H1 (cell line): ENCODE measurements at regions not wholly inside any gene's neighbourhood (a gene's known extent, or its start where the extent isn't known, plus 50 kb on each side); places are given as distances from the start of the nearest gene placed in this dataset.

Experiments
- CTCF ChIA-PET: fragments of 300-600 bp; sonication (Branson Sonifier 250); formaldehyde crosslinking; loops from one replicate; lab custom pipeline; 2021; ENCODE audit not compliant: partially characterized antibody; lab: Charles Lee
- POLR2A ChIA-PET: fragments of 300-600 bp; sonication (Branson Sonifier 250); formaldehyde crosslinking; loops from one replicate; lab custom pipeline; 2021; ENCODE audit warnings: inconsistent platforms; ENCODE audit not compliant: partially characterized antibody; lab: Charles Lee
- DNase-seq, 2 experiments: peaks; one replicate each; pipeline versions ENCODE4 v3.0.0 to v3.0.0-alpha.2; 2010 to 2022; ENCODE audit warnings: low spot score in 2 of 2, low read depth in 1 of 2, mixed read lengths in 1 of 2
- FAIRE-seq: peaks from 2 replicates; lab custom pipeline; 2011; peaks lifted over from hg19 to GRCh38; lab: Jason Lieb, UNC
- H2AFZ ChIP-seq: 2 replicates; pipeline ENCODE4 v1.8.1; 2012; ENCODE audit warnings: low read length, inconsistent platforms
- H2AK5ac ChIP-seq: 2 replicates; pipeline ENCODE4 v1.6.1; 2013; ENCODE audit warnings: low read depth, low read length
- H2BK120ac ChIP-seq: replicated peaks from 2 replicates; pipeline ENCODE3; 2013; ENCODE audit warnings: low read depth, low read length, inconsistent platforms
- H2BK12ac ChIP-seq: 2 replicates; pipeline ENCODE4 v1.6.1; 2013; ENCODE audit warnings: low read depth, low read length
- H2BK15ac ChIP-seq: 2 replicates; pipeline ENCODE4 v1.6.1; 2013; ENCODE audit warnings: low read length
- H2BK20ac ChIP-seq: 2 replicates; pipeline ENCODE4 v1.6.1; 2013; ENCODE audit warnings: low read length
- H2BK5ac ChIP-seq: 2 replicates; pipeline ENCODE4 v1.6.1; 2013; ENCODE audit warnings: low read depth, low read length
- H3K14ac ChIP-seq: 2 replicates; pipeline ENCODE4 v1.6.1; 2013; ENCODE audit warnings: inconsistent platforms; ENCODE audit not compliant: insufficient read length
- H3K18ac ChIP-seq: 2 replicates; pipeline ENCODE4 v1.6.1; 2013; ENCODE audit warnings: low read length; ENCODE audit errors: extremely low read depth
- H3K23ac ChIP-seq: 2 replicates; pipeline ENCODE4 v1.6.1; 2013; ENCODE audit warnings: inconsistent platforms; ENCODE audit not compliant: insufficient read length
- H3K23me2 ChIP-seq: 2 replicates; pipeline ENCODE4 v1.6.1; 2013; ENCODE audit warnings: low read depth, low read length
- H3K27ac ChIP-seq: 2 replicates; pipeline ENCODE4 v1.6.1; 2011; ENCODE audit warnings: low read depth, low read length, inconsistent platforms
- H3K27me3 ChIP-seq, 4 experiments: replicated peaks in 1 of 4; 1 replicate in 1 of 4; 2 replicates in 3 of 4; pipeline versions ENCODE4 v1.6.1 to v1.8.1; 2011 to 2013; ENCODE audit warnings: low read length in 3 of 4, mild to moderate bottlenecking in 3 of 4, inconsistent platforms in 2 of 4, mixed read lengths in 2 of 4, moderate library complexity in 1 of 4; ENCODE audit not compliant: control insufficient read depth in 3 of 4, insufficient read depth in 3 of 4; ENCODE audit errors: extremely low read depth in 1 of 4
- H3K36me3 ChIP-seq, 4 experiments: 2 replicates each; pipeline versions ENCODE4 v1.6.1 to v1.8.1; 2011 to 2013; ENCODE audit warnings: mild to moderate bottlenecking in 4 of 4, low read length in 3 of 4, moderate library complexity in 2 of 4, control low read depth in 1 of 4, inconsistent platforms in 1 of 4; ENCODE audit not compliant: insufficient read depth in 4 of 4, control insufficient read depth in 2 of 4
- H3K4ac ChIP-seq: replicated peaks from 2 replicates; pipeline ENCODE3; 2013; ENCODE audit warnings: low read length, low read depth, mixed read lengths, inconsistent platforms; ENCODE audit not compliant: insufficient read length
- H3K4me1 ChIP-seq, 4 experiments: replicated peaks in 1 of 4; 1 replicate in 1 of 4; 2 replicates in 3 of 4; pipeline versions ENCODE4 v1.6.1 to v1.8.1; 2011 to 2013; ENCODE audit warnings: low read length in 3 of 4, inconsistent platforms in 2 of 4, mixed read lengths in 1 of 4; ENCODE audit not compliant: insufficient read depth in 4 of 4, control insufficient read depth in 3 of 4
- H3K4me2 ChIP-seq, 2 experiments: 2 replicates each; pipeline versions ENCODE4 v1.6.1 to v1.8.1; 2011 to 2013; ENCODE audit warnings: low read depth in 2 of 2, low read length in 2 of 2, control low read depth in 1 of 2, inconsistent platforms in 1 of 2, mild to moderate bottlenecking in 1 of 2; ENCODE audit not compliant: insufficient read depth in 1 of 2
- H3K4me3 ChIP-seq, 4 experiments: fragments of 200-600, 300-600 bp in 1 of 4; sonication (generic), shearing (Covaris generic), sonication (Bioruptor Twin) in 1 of 4; 2 replicates each; pipeline versions ENCODE4 v1.5.1 to v1.8.1; 2011 to 2016; ENCODE audit warnings: low read length in 4 of 4, low read depth in 3 of 4, control low read depth in 2 of 4, inconsistent platforms in 2 of 4, mild to moderate bottlenecking in 2 of 4, mixed read lengths in 1 of 4, moderate library complexity in 1 of 4; ENCODE audit not compliant: insufficient read depth in 2 of 4; ENCODE audit errors: extremely low read depth in 1 of 4
- H3K56ac ChIP-seq: replicated peaks from 2 replicates; pipeline ENCODE3; 2013; ENCODE audit warnings: low read depth, mild to moderate bottlenecking, mixed read lengths, low read length, inconsistent platforms; ENCODE audit not compliant: insufficient read length
- H3K79me1 ChIP-seq: 2 replicates; pipeline ENCODE4 v1.6.1; 2013; ENCODE audit warnings: low read depth, low read length, control low read depth
- H3K79me2 ChIP-seq, 2 experiments: 2 replicates each; pipeline versions ENCODE4 v1.6.1 to v1.8.1; 2012 to 2013; ENCODE audit warnings: low read length in 2 of 2, mild to moderate bottlenecking in 2 of 2, inconsistent platforms in 1 of 2; ENCODE audit not compliant: insufficient read depth in 2 of 2, control insufficient read depth in 1 of 2
- H3K9ac ChIP-seq, 4 experiments: replicated peaks in 1 of 4; 1 replicate in 1 of 4; 2 replicates in 3 of 4; pipeline versions ENCODE4 v1.6.1 to v1.8.1; 2011 to 2013; ENCODE audit warnings: low read depth in 3 of 4, low read length in 3 of 4, control low read depth in 2 of 4, mild to moderate bottlenecking in 2 of 4, moderate library complexity in 2 of 4, inconsistent platforms in 1 of 4; ENCODE audit errors: extremely low read depth in 1 of 4
- H3K9me3 ChIP-seq, 2 experiments: 2 replicates each; pipeline versions ENCODE4 v1.6.1 to v1.8.1; 2012 to 2013; ENCODE audit warnings: mild to moderate bottlenecking in 2 of 2, moderate library complexity in 2 of 2, control low read depth in 1 of 2, inconsistent platforms in 1 of 2, low read depth in 1 of 2, low read length in 1 of 2, mixed read lengths in 1 of 2; ENCODE audit not compliant: insufficient read depth in 2 of 2
- H4K20me1 ChIP-seq, 2 experiments: replicated peaks in 1 of 2; 2 replicates each; pipeline versions ENCODE3 to v1.8.1; 2011 to 2013; ENCODE audit warnings: inconsistent platforms in 2 of 2, low read length in 2 of 2, mild to moderate bottlenecking in 1 of 2; ENCODE audit not compliant: insufficient read depth in 2 of 2, control insufficient read depth in 1 of 2
- H4K5ac ChIP-seq: 2 replicates; pipeline ENCODE4 v1.6.1; 2013; ENCODE audit warnings: low read length, low read depth, mixed read lengths, inconsistent platforms; ENCODE audit not compliant: insufficient read length
- H4K8ac ChIP-seq: 2 replicates; pipeline ENCODE4 v1.8.0; 2013; ENCODE audit warnings: mild to moderate bottlenecking, moderate library complexity, low read length, inconsistent platforms; ENCODE audit not compliant: insufficient read depth; ENCODE audit errors: extremely low read depth
- H4K91ac ChIP-seq: replicated peaks from 2 replicates; pipeline ENCODE3; 2013; ENCODE audit warnings: low read length, mixed read lengths, inconsistent platforms; ENCODE audit not compliant: insufficient read length
- ASH2L ChIP-seq: fragments of 200-600, 300-600 bp; sonication (generic); IDR thresholded peaks from one replicate; pipeline ENCODE4 v1.7.1; 2017; ENCODE audit warnings: low read length
- BACH1 ChIP-seq: IDR thresholded peaks from 2 replicates; pipeline ENCODE4 v1.6.1; 2012; ENCODE audit warnings: low read length, improper control_type of control experiment
- NANOG ChIP-seq: IDR thresholded peaks from 2 replicates; pipeline ENCODE4 v1.6.1; 2011; ENCODE audit warnings: low read length, low read depth, mild to moderate bottlenecking, inconsistent platforms; ENCODE audit not compliant: insufficient read depth, poor library complexity, severe bottlenecking
- POU5F1 ChIP-seq: IDR thresholded peaks from 2 replicates; pipeline ENCODE4 v1.6.1; 2011; ENCODE audit warnings: low read depth, mild to moderate bottlenecking, low read length, moderate library complexity
- WGBS, 2 experiments: shearing (Covaris generic) in 1 of 2; methylation state at CpG; one replicate each; pipeline versions ENCODE4 v1.1.6 to v1.1.7; 2013 to 2015; ENCODE audit warnings: low lambda C conversion rate in 2 of 2, mixed read lengths in 2 of 2, inconsistent platforms in 1 of 2, low coverage in 1 of 2, missing lambda C conversion rate in 1 of 2; ENCODE audit not compliant: insufficient replicate concordance in 2 of 2, insufficient coverage in 1 of 2, insufficient read length in 1 of 2; ENCODE audit errors: extremely low coverage in 1 of 2, missing lambda C conversion rate in 1 of 2; 5-methylcytosine and 5-hydroxymethylcytosine counted together
- TF ChIP-seq, protein P1 (sequence below): IDR thresholded peaks from 2 replicates; pipeline ENCODE4 v1.6.1; 2012; ENCODE audit warnings: inconsistent platforms

DNA sequence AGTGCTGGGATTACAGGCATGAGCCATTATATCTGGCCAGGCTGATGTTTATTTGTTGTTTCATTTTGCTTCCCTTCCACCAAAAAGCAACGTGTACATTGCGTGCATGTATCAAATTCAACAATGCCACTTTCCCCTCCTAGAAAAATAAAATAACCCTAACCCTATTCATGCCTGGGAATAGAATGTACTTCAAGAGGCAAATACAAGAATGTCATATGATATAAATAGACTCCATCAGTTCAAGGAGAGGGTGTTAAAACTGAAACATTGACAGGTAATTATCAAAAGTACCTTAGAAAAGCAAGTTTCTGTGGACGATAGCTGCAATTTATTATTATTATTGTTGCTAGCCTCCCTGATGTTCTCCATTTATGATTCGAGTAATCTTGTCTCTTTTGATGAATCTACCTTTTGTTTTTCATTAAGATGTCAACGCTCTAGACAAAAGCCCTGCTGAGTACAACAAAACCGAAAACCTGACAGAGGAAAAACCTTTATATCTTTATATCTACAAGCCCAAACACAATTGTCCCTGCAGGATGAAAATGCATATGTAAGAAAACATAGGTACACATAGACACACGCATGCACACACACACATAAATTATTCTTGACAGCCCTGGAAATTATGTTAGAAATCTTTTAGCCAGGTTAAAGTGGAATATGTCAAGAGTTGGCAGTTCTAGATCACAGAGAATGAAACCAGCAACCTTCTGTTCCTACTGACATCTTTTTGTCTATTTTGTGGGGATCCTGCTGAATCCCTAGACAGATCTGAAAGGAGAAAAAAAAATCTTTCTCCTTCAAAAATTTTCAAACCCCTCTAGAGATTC, 98.9 kb downstream of the BTG1 start:
- Histone ChIP-seq H2AK5ac (no peak overlapping the region), H2BK12ac (no peak overlapping the region), H3K36me3 (no peaks in the 10 kb centered on the region), H4K8ac (no peak overlapping the region), H3K4ac (no peak overlapping the region), H2AFZ (no peak overlapping the region), H3K79me2 (no peaks in the 10 kb centered on the region), H4K20me1 (no peaks in the 10 kb centered on the region), H3K23ac (no peak overlapping the region), H3K9me3 (0 out of 4 replicates have a peak, but pooled peaks cover 0 to 2% of the 10 kb centered on the region in 2 experiments), H3K4me3 (no peak overlapping the region), H3K18ac (no peak overlapping the region), H3K56ac (no peak overlapping the region), H3K14ac (no peak overlapping the region), H2BK5ac (no peak overlapping the region), H4K5ac (no peak overlapping the region), H3K79me1 (no peaks in the 10 kb centered on the region), H3K27ac (no peak overlapping the region), H2BK120ac (no peak overlapping the region), H2BK20ac (no peak overlapping the region), H3K4me1 (no peaks in the 10 kb centered on the region), H2BK15ac (no peak overlapping the region), H4K91ac (no peak overlapping the region), H3K27me3 (no peaks in the 10 kb centered on the region), H3K4me2 (no peak overlapping the region), H3K9ac (no peak overlapping the region), H3K23me2 (no peaks in the 10 kb centered on the region)
- TF ChIP-seq NANOG: no peak
- no peak for TF ChIP-seq POU5F1
- TF ChIP-seq BACH1: no peak
- TF ChIP-seq ASH2L: no peak
- TF ChIP-seq, protein P1, sequence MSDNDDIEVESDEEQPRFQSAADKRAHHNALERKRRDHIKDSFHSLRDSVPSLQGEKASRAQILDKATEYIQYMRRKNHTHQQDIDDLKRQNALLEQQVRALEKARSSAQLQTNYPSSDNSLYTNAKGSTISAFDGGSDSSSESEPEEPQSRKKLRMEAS: no peak
- 82% methylated on average over 7 of the region's 7 CpGs; no CpG with 5 or more reads in 1 of the 2 experiments for WGBS, 2 experiments
- ChIA-PET CTCF (no interaction called here), POLR2A (interaction anchor here (0.9 kb wide), 1 partner anchor 72 kb away, joined by 3 read pairs; no protein-coding TSS in a partner anchor)
- DNase-seq: no peak
- no peak for FAIRE-seq
